ENCODE measurements at regions not wholly inside any gene's neighbourhood (a gene's known extent, or its start where the extent isn't known, plus 50 kb on each side); places are given as distances from the start of the nearest gene placed in this dataset.

- DNase-seq (ENCODE audit: low spot score): no peak
Measured at GRCh38 chr3:193874997-193875593, 260.9 kb upstream of the HES1 start.

- DNase-seq (ENCODE audit: low spot score): no peak
Measured at GRCh38 chr3:193875601-193876321, 260.2 kb upstream of the HES1 start.

DNA sequence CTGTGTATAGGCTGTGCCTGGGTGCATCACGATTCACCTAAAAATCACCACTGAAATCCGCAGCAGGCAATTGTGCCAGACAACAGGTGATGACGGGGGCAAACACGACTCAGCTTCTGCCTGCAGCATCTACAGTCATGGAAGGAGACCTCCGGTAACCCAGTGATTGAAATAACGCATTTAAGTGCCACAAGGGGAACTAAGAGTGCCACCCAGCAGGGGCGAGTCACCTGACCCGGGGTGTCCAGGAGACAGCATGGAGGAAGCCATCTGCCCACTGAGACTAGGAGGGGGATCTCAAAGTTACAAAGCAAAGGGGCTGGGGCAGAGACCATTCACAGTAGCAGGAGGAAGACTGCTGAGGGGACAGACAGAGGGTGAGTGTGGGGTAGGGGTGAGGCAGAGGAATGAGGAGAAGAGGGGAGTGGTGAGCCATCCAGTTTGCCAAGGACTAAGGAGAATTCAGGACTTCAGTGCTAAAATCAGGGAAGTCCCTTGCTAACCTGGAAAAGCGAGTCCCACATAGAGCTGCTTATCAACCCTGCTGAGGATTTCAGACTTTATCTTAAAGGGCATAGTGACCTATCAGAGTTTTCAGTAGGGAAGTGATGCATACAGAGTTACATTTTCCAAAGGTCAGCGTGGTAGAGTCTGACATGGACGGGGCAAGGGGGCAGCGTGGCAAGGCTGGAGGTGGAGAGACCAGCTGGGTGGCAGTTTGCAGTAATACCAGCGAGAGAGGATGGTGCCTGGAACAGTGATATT lies 256.7 kb upstream of the HES1 start:
- no peak for DNase-seq (ENCODE audit: low spot score)

- DNase-seq (ENCODE audit: low spot score): no peak
Measured at GRCh38 chr3:193879864-193880242, 256.1 kb upstream of the HES1 start.

DNA sequence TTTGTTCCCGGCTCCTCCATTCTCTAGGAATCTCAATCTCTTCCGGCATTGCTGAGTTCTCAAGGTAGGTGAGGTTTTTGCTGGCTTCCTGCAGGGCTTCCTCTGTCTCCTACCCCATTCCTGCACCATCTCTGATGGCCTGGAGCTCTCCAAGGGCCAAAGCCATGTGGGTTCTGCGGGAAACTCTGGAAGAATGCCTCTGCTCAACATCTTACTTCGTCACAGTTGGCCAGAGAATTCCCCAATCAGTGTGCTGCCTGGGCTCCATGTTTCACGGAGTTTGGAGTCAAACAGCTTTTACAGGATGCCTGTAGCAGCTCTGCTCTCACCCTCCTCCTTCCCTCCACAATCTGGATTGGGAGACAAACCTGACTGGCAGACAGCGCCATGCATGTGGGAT lies 253.9 kb upstream of the HES1 start:
- DNase-seq (ENCODE audit: low spot score): no peak

DNA sequence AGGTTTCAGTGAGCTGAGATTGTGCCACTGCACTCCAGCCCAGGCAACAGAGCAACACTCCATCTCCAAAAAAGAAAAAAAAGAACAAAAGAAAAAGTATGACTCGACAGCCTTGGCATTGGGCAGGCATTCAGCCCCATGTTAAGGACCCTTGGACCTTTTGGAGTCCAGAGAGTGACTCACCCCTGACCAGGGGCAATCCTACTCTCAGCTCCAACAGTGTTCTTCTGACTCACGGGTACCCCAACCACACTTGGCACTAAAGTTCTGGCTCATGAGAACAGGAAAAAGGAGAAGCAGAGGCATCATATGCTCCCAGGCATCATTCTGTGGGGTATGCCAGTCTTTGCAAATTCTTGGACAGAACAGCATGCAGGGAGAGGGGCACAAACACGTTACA lies 252.4 kb upstream of the HES1 start:
- DNase-seq (ENCODE audit: low spot score): no peak

GRCh38 chr3:193884027-193884426 lies 251.9 kb upstream of the HES1 start:
- DNase-seq (ENCODE audit: low spot score): no peak

GRCh38 chr3:193884652-193885051 lies 251.3 kb upstream of the HES1 start:
- DNase-seq (ENCODE audit: low spot score): no peak

DNA sequence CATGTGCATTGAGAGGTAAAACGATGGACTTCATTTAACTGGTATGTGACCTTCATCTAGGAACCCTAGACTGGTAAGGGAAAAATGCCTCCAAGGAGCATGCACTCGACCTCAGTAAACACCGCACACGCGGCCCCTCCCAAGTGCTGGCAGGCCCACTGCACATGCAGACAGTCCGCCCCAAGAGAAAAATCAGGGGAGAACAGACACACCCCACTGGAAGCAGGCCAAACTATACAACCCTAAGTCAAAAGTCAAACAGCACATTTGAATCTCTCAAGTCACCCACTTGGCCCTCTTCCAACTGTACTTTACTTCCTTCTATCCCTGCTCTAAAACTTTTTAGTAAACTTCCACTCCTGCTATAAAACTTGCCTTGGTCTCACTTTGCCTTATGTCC lies 250.1 kb upstream of the HES1 start:
- no peak for DNase-seq (ENCODE audit: low spot score)

DNA sequence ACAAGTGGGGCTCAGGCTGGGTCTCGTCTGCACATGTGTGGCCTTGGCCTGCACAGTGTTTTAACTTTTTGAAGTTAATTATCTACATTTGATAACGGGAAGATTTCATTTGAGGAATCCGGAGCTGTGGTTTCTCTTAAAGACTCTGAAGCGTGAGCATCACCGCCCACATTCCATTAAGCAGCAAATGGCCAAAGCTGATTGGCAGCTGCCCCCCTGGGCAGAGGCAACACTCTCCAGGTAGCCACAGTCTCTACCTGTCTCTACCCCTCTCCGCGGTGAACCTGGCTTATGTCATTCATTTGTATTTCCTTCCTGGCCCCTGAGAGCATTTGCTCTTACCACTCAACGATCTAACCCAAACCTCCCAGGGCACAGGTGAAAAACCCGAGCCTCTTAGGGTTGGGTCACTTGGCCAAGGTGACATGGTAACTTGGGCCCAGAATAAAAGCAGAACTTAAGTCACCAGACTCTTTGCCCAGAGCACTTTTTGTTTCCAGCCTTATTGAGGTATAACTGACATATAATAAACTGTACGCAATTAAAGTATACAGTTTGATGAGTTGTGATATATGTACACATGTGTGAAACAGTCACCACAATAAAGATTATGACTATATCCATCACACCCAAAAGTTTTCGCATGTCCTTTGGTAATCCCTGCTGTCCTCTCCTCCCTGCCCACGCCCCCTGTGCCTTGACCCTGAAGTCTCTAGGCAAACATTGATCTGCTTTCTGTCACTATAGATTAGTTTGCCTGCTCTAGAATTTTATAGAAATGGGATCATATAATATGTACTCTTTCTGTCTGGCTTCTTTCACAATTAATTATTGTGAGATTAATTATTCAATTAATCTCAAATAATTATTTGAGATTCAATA lies 245.7 kb upstream of the HES1 start:
- DNase-seq (ENCODE audit: low spot score): no peak

GRCh38 chr3:193894121-193894863 lies 241.7 kb upstream of the HES1 start:
- DNase-seq (ENCODE audit: low spot score): no peak

GRCh38 chr3:193895409-193895808 lies 240.5 kb upstream of the HES1 start:
- no peak for DNase-seq (ENCODE audit: low spot score)

DNA sequence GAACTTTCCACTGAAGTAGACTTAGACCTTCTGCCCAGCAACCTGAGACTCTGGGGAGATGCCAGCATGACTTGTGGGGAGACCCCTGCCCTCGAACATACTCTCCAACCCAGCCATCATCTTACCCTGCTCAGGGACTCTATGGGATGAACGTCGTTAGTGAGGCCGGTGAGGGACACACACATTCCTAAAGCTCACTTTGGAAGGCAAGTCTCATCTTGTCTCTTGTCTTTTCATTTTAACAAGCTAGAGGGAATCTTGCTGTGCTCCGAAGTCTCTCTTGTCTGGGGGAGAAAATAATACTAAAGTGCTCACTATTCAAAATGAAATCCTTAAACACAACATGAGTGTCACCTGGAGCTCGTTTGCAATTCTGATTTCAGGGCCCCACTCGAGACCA lies 239.5 kb upstream of the HES1 start:
- no peak for DNase-seq (ENCODE audit: low spot score)

GRCh38 chr3:193897288-193897687 lies 238.7 kb upstream of the HES1 start:
- no peak for DNase-seq (ENCODE audit: low spot score)

DNA sequence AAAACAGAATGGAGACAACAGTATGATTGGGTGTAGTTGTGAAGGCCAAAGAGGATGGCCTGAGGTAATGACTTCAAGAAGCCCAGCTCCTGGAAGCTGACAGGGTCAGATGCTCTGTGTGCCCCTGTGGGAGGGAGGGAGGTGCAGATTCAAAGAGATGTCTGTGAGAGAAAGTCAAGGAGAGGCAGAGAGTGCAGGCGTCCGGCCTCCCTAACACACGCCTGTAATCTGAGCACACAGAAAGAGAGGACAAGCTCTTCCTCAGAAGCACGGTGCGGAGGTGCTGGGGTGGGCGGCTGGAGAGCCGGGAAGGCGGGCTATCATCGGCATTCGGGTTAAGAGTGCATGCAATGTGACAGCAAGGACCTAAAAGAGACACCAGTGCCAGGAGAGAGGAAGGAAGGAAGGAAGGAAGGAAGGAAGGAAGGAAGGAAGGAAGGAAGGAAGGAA lies 238.2 kb upstream of the HES1 start:
- no peak for DNase-seq (ENCODE audit: low spot score)

GRCh38 chr3:193899001-193899400 lies 236.9 kb upstream of the HES1 start:
- no peak for DNase-seq (ENCODE audit: low spot score)

- no peak for DNase-seq (ENCODE audit: low spot score)
Measured at GRCh38 chr3:193901007-193901406, 234.9 kb upstream of the HES1 start.

DNA sequence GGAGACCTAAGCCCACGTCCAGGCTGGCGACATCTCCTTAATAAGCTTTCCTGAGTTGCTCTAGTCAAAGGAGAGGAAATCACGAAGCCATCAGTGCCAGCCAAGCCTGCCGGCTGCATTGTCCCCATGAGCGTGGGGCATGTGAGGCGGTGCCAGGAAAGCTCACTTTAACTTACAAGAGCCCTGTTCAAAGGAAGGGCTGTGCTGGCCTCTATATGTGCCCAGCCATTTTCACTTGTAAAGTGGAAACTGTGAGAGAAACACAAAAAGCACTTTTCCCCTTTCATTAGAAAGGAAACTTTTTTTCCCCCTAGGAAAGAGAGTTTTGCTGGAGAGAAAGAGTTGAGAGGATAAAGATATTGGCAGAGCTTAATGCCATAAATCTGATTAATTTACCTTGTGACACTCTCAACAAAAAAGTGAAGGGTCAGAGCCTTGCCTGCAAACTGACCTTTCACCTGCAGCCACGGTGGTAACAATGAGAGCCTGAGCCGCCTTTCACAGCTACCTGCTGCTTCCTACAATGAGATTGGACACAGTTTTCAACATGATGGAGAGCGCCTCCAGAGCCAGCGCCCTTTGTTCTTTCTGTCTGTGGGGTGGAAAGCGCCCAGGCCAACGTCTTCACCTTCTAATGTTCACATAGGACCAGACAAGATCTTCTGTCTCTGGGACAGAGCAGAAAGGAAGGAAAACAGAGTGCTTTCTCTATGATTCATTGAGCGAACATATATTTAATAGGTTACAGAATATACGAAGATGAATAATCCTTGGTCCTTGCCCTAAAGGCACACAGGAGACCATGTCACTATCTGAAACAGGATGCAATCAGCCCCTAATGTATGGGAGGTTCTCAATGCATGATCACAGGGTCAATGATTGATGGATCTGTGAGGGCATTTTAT lies 233.1 kb upstream of the HES1 start:
- peak; percentile 81 for DNase-seq (ENCODE audit: low spot score)

- DNase-seq (ENCODE audit: low spot score): no peak
Measured at GRCh38 chr3:193903512-193903817, 232.5 kb upstream of the HES1 start.

GRCh38 chr3:193903966-193904365 lies 232.0 kb upstream of the HES1 start:
- no peak for DNase-seq (ENCODE audit: low spot score)
